ENCODE measurements at regions not wholly inside any gene's neighbourhood (a gene's known extent, or its start where the extent isn't known, plus 50 kb on each side); places are given as distances from the start of the nearest gene placed in this dataset.

DNA sequence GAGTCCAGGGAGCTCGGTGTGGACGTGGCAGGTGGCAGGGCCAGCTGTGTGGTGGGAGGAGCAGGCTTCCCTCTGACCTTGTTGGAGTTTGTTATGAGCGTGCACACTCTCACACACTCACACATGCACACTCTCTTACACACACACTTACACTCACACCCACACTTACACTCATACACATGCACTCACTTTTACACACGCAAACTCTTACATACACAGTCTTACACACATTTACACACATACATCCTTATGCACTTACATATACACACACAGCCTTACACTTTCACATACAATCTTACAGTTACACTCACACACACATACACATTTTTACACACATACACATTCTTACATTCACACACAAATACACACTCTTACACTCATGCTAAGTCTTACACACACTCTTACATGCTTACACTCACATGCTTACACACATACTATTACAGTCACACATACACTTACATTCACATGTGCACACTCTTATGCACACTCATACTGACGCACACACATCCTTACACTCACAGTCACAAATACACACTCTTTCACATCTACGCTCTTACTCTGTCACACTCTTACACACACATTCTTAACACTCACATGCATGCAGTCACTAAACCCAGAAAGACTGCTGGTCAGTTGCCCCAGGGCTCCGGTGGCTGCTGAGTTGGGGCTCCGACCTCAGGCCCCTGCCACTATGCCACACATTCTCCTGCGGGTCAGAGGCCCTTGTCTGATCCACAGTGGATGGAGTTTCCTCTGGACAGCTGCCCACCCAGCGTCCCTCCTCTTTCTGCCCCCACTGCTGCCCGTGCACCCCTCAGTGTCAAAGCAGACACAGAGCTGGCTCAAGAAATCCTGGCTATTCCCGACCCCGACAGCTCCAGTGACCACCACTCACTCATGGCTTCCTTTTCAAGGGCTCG, 95.8 kb downstream of the ADRA2C start:
- H3K27ac Mint-ChIP-seq, result no peak overlapping the region
- H3K36me3 Mint-ChIP-seq, result no peaks in the 10 kb centered on the region
- DNase-seq, result no peak
- H3K4me3 ChIP-seq (replicated peaks in 1 of 3; ENCODE audit: low read depth in 2 of 3, low read length in 3 of 3), result no peak overlapping the region
- H3K9me3 Mint-ChIP-seq, result peaks cover 0 to 1% (median 0%) of the 10 kb centered on the region in 7 donors
- no peaks in the 10 kb centered on the region for H3K4me1 Mint-ChIP-seq
- H3K36me3 ChIP-seq (replicated peaks in 1 of 2; ENCODE audit: control insufficient read depth in 1 of 2, insufficient read depth in 2 of 2, low read length in 2 of 2), result no peaks in the 10 kb centered on the region
- H4K20me1 ChIP-seq (ENCODE audit: insufficient read depth, low read length), result no peaks in the 10 kb centered on the region
- no peaks in the 10 kb centered on the region for H3K9me3 ChIP-seq (replicated peaks in 1 of 2; ENCODE audit: control insufficient read depth in 1 of 2, insufficient read depth in 1 of 2, low read length in 2 of 2)
- H3K4me1 ChIP-seq (ENCODE audit: control insufficient read depth in 1 of 2, insufficient read depth in 2 of 2, low read length in 2 of 2), result no peaks in the 10 kb centered on the region
- intact Hi-C loops (cut with micrococcal nuclease), result no loop called here
- H3K9ac ChIP-seq (ENCODE audit: insufficient read depth, low read length, poor library complexity, severe bottlenecking), result no peak overlapping the region
- peaks cover 2 to 14% (median 10%) of the 10 kb centered on the region in 3 donors for H3K27me3 Mint-ChIP-seq (ENCODE audit: low read depth in 3 of 3)
- H2AFZ ChIP-seq (ENCODE audit: insufficient read depth, low read depth, low read length, poor library complexity, severe bottlenecking), result no peak overlapping the region
- 59% methylated on average over 12 of the region's 14 CpGs for WGBS (ENCODE audit: insufficient coverage)
- H3K27ac ChIP-seq (ENCODE audit: low read depth in 1 of 2, low read length in 2 of 2), result no peak overlapping the region
- H3K27me3 ChIP-seq (ENCODE audit: control insufficient read depth in 2 of 2, insufficient read depth in 2 of 2, low read length in 2 of 2), result peaks cover 0 to 6% of the 10 kb centered on the region in 2 donors
- no peaks in the 10 kb centered on the region for H3K79me2 ChIP-seq (ENCODE audit: insufficient read depth, low read length)
- H3K4me2 ChIP-seq (replicated peaks; ENCODE audit: extremely low read depth, low read length, poor library complexity, severe bottlenecking), result no peak overlapping the region
- no peak for TF ChIP-seq CTCF (IDR thresholded peaks at IDR 0.05)
- no peak overlapping the region for H3K4me3 Mint-ChIP-seq

- no peaks in the 10 kb centered on the region for H3K4me1 Mint-ChIP-seq
- intact Hi-C loops (cut with micrococcal nuclease), result no loop called here
- Histone ChIP-seq H3K79me2 (ENCODE audit: insufficient read depth, low read length) (no peaks in the 10 kb centered on the region), H3K27ac (ENCODE audit: low read depth in 1 of 2, low read length in 2 of 2) (no peak overlapping the region), H4K20me1 (ENCODE audit: insufficient read depth, low read length) (no peaks in the 10 kb centered on the region), H3K4me3 (replicated peaks in 1 of 3; ENCODE audit: low read depth in 2 of 3, low read length in 3 of 3) (no peak overlapping the region), H3K4me1 (ENCODE audit: control insufficient read depth in 1 of 2, insufficient read depth in 2 of 2, low read length in 2 of 2) (no peaks in the 10 kb centered on the region), H3K9me3 (replicated peaks in 1 of 2; ENCODE audit: control insufficient read depth in 1 of 2, insufficient read depth in 1 of 2, low read length in 2 of 2) (no peaks in the 10 kb centered on the region), H3K4me2 (replicated peaks; ENCODE audit: extremely low read depth, low read length, poor library complexity, severe bottlenecking) (no peak overlapping the region), H3K27me3 (ENCODE audit: control insufficient read depth in 2 of 2, insufficient read depth in 2 of 2, low read length in 2 of 2) (peaks cover 0 to 6% of the 10 kb centered on the region in 2 donors), H3K36me3 (replicated peaks in 1 of 2; ENCODE audit: control insufficient read depth in 1 of 2, insufficient read depth in 2 of 2, low read length in 2 of 2) (no peaks in the 10 kb centered on the region), H3K9ac (ENCODE audit: insufficient read depth, low read length, poor library complexity, severe bottlenecking) (no peak overlapping the region), H2AFZ (ENCODE audit: insufficient read depth, low read depth, low read length, poor library complexity, severe bottlenecking) (no peak overlapping the region)
- no peak for TF ChIP-seq CTCF (IDR thresholded peaks at IDR 0.05)
- no peak overlapping the region for H3K4me3 Mint-ChIP-seq
- H3K27me3 Mint-ChIP-seq (ENCODE audit: low read depth in 3 of 3), result peaks cover 2 to 10% (median 8%) of the 10 kb centered on the region in 3 donors
- peaks cover 0 to 2% (median 0%) of the 10 kb centered on the region in 7 donors for H3K9me3 Mint-ChIP-seq
- DNase-seq, result no peak
- H3K27ac Mint-ChIP-seq, result no peak overlapping the region
- no peaks in the 10 kb centered on the region for H3K36me3 Mint-ChIP-seq
- WGBS (ENCODE audit: insufficient coverage), result 11% methylated on average over 17 of the region's 23 CpGs
These were observed 96.6 kb downstream of the ADRA2C start for GRCh38 chr4:3862640-3863420.
